Upper lobe of left lung (tissue), 4 donors: ENCODE measurements at regions not wholly inside any gene's neighbourhood (a gene's known extent, or its start where the extent isn't known, plus 50 kb on each side); places are given as distances from the start of the nearest gene placed in this dataset.

Experiments used
- EP300 ChIP-seq, 4 donors: sonication (generic); formaldehyde crosslinking; IDR thresholded peaks; one replicate each; pipeline ENCODE4 v1.5.1; 2017; ENCODE audit warnings: antibody characterized with exemption in 4 of 4, control low read depth in 2 of 4
- POLR2A ChIP-seq, 4 donors: fragments of 450-650 bp; IDR thresholded peaks; one replicate each; pipeline ENCODE4 v1.5.1; 2016 to 2017; ENCODE audit warnings: antibody characterized with exemption in 4 of 4, mild to moderate bottlenecking in 2 of 4
- POLR2AphosphoS5 ChIP-seq, 2 donors: sonication (generic); formaldehyde crosslinking; IDR thresholded peaks; one replicate each; pipeline ENCODE4 v1.5.1; 2017; ENCODE audit warnings: antibody characterized with exemption in 2 of 2
- TF ChIP-seq, protein P1 (sequence below), 6 experiments: fragments of 450-650 bp in 4 of 6; fragments of 200-600 bp in 2 of 6; sonication (generic) in 2 of 6; IDR thresholded peaks; one replicate each; pipeline ENCODE4 v1.5.1; 2016 to 2019; ENCODE audit warnings: antibody characterized with exemption in 6 of 6

DNA sequence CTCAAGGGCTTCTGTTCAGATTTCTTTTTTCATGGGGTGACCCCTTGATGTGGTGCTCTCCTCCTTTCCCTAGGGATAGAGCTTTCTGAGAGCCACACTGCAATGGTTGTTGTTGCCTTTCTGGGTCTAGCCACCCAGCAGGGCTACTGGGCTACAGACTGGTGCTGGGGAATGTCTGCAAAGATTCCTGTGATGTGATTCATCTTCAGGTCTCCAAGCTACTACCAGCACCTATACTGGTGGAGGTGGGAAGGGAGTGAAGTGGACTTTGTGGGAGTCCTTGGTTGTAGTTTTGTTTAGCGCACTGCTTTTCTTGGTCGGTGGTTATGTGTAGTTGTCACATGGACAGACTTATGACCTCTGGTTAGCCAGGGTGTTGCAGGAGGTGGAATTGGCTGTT, 392.3 kb upstream of the CNTN6 start:
- TF ChIP-seq, protein P1, sequence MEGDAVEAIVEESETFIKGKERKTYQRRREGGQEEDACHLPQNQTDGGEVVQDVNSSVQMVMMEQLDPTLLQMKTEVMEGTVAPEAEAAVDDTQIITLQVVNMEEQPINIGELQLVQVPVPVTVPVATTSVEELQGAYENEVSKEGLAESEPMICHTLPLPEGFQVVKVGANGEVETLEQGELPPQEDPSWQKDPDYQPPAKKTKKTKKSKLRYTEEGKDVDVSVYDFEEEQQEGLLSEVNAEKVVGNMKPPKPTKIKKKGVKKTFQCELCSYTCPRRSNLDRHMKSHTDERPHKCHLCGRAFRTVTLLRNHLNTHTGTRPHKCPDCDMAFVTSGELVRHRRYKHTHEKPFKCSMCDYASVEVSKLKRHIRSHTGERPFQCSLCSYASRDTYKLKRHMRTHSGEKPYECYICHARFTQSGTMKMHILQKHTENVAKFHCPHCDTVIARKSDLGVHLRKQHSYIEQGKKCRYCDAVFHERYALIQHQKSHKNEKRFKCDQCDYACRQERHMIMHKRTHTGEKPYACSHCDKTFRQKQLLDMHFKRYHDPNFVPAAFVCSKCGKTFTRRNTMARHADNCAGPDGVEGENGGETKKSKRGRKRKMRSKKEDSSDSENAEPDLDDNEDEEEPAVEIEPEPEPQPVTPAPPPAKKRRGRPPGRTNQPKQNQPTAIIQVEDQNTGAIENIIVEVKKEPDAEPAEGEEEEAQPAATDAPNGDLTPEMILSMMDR (IDR thresholded peaks at IDR 0.05), result no peak
- TF ChIP-seq POLR2A (IDR thresholded peaks at IDR 0.05) (no peak), POLR2AphosphoS5 (IDR thresholded peaks at IDR 0.05) (no peak), EP300 (IDR thresholded peaks at IDR 0.05) (no peak)
